ENCODE measurements at regions not wholly inside any gene's neighbourhood (a gene's known extent, or its start where the extent isn't known, plus 50 kb on each side); places are given as distances from the start of the nearest gene placed in this dataset.

DNA sequence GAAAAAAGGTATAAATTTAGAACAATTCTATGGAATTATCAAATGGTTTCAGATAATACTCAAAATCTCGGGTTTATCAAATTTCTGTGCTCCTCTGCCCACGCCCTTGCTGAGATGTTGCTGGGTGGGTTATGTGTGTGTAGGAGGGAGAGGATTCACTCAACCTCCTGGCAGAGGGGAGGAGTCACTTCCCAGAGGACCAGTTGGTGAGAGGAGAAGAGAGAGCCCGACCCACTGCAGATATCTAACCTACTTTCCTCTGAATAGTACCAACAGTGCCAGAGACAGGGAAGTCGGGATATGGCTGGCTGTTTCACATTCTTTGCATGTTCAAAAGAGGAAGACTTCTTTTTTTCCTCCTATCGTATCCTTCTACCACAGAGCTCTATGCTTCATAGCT lies 187.1 kb upstream of the MAN1A1 start:
- TF ChIP-seq, protein P1, sequence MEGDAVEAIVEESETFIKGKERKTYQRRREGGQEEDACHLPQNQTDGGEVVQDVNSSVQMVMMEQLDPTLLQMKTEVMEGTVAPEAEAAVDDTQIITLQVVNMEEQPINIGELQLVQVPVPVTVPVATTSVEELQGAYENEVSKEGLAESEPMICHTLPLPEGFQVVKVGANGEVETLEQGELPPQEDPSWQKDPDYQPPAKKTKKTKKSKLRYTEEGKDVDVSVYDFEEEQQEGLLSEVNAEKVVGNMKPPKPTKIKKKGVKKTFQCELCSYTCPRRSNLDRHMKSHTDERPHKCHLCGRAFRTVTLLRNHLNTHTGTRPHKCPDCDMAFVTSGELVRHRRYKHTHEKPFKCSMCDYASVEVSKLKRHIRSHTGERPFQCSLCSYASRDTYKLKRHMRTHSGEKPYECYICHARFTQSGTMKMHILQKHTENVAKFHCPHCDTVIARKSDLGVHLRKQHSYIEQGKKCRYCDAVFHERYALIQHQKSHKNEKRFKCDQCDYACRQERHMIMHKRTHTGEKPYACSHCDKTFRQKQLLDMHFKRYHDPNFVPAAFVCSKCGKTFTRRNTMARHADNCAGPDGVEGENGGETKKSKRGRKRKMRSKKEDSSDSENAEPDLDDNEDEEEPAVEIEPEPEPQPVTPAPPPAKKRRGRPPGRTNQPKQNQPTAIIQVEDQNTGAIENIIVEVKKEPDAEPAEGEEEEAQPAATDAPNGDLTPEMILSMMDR (IDR thresholded peaks at IDR 0.05 in 8 of 11, conservative IDR thresholded peaks at IDR 0.05 in 3 of 11) = no peak
- no peak for TF ChIP-seq POLR2A (IDR thresholded peaks at IDR 0.05)

Data from spleen (tissue), 7 donors.